GM18526 (cell line): ENCODE measurements at regions not wholly inside any gene's neighbourhood (a gene's known extent, or its start where the extent isn't known, plus 50 kb on each side); places are given as distances from the start of the nearest gene placed in this dataset.
A peak's percentile ranks its signal among the peaks of the same experiment; 100 is the strongest.

Experiments used
- POLR2A ChIP-seq: IDR thresholded peaks from 3 replicates; pipeline ENCODE4 v1.6.1; 2011; ENCODE audit not compliant: insufficient read length; ENCODE audit errors: extremely low read depth

- no peak for TF ChIP-seq POLR2A
Measured at GRCh38 chr6:56869346-56869745, 85.6 kb upstream of the BEND6 start.

- no peak for TF ChIP-seq POLR2A
Measured at GRCh38 chr6:56868687-56869086, 86.2 kb upstream of the BEND6 start.

GRCh38 chr6:56866917-56867522 is 87.9 kb upstream of the BEND6 start:
- TF ChIP-seq POLR2A = no peak

GRCh38 chr6:56865081-56865875 is 89.6 kb upstream of the BEND6 start:
- TF ChIP-seq POLR2A = no peak

- no peak for TF ChIP-seq POLR2A
Measured at GRCh38 chr6:56864171-56864616, 90.7 kb upstream of the BEND6 start.

GRCh38 chr6:56863366-56863765 is 91.5 kb upstream of the BEND6 start:
- no peak for TF ChIP-seq POLR2A

GRCh38 chr6:56862415-56863175 is 92.3 kb upstream of the BEND6 start:
- no peak for TF ChIP-seq POLR2A

- TF ChIP-seq POLR2A = no peak
Measured at GRCh38 chr6:56860475-56860874, 94.4 kb upstream of the BEND6 start.

GRCh38 chr6:56856036-56856580 is 98.8 kb upstream of the BEND6 start:
- no peak for TF ChIP-seq POLR2A

- no peak for TF ChIP-seq POLR2A
Measured at GRCh38 chr6:56854086-56854485, 100.8 kb upstream of the BEND6 start.

GRCh38 chr6:56853541-56853940 is 101.4 kb upstream of the BEND6 start:
- no peak for TF ChIP-seq POLR2A

- no peak for TF ChIP-seq POLR2A
Measured at GRCh38 chr6:56852260-56853010, 102.5 kb upstream of the BEND6 start.

GRCh38 chr6:56851541-56852259 is 103.2 kb upstream of the BEND6 start:
- peak; percentile 43 for TF ChIP-seq POLR2A

- no peak for TF ChIP-seq POLR2A
Measured at GRCh38 chr6:56851074-56851473, 103.8 kb upstream of the BEND6 start.
